H9 (cell line): ENCODE measurements at regions not wholly inside any gene's neighbourhood (a gene's known extent, or its start where the extent isn't known, plus 50 kb on each side); places are given as distances from the start of the nearest gene placed in this dataset.
"Not testable (repeated sequence)": the region's sequence is repeated elsewhere in the genome, so short reads cannot be mapped to it uniquely, and the experiment has no call there.

Source experiments
- DNase-seq: peaks from one replicate; pipeline ENCODE4 v3.0.0-alpha.2; 2017
- H2AFZ ChIP-seq: one replicate; pipeline ENCODE4 v1.6.1; 2013; ENCODE audit warnings: mild to moderate bottlenecking, low read length, control low read depth, moderate library complexity
- H2AK5ac ChIP-seq: 2 replicates; pipeline ENCODE4 v1.6.1; 2013; ENCODE audit warnings: low read length, control low read depth, mixed read lengths; ENCODE audit not compliant: insufficient read length
- H2BK120ac ChIP-seq: one replicate; pipeline ENCODE4 v1.6.1; 2013; ENCODE audit warnings: low read depth, mild to moderate bottlenecking, low read length, control low read depth, inconsistent platforms; ENCODE audit not compliant: poor library complexity, severe bottlenecking
- H2BK12ac ChIP-seq: 2 replicates; pipeline ENCODE4 v1.6.1; 2013; ENCODE audit warnings: low read length, control low read depth, mixed read lengths, low read depth; ENCODE audit not compliant: insufficient read length
- H2BK15ac ChIP-seq: 2 replicates; pipeline ENCODE4 v1.6.1; 2013; ENCODE audit warnings: low read depth, low read length, control low read depth
- H2BK20ac ChIP-seq: one replicate; pipeline ENCODE4 v1.6.1; 2013; ENCODE audit warnings: low read depth, mild to moderate bottlenecking, low read length, control low read depth, inconsistent platforms; ENCODE audit not compliant: poor library complexity, severe bottlenecking
- H2BK5ac ChIP-seq: 2 replicates; pipeline ENCODE4 v1.6.1; 2013; ENCODE audit warnings: low read length, control low read depth, mixed read lengths; ENCODE audit not compliant: insufficient read length
- H3K14ac ChIP-seq: 2 replicates; pipeline ENCODE4 v1.6.1; 2013; ENCODE audit warnings: low read length, control low read depth; ENCODE audit not compliant: insufficient read depth
- H3K18ac ChIP-seq: 2 replicates; pipeline ENCODE4 v1.6.1; 2013; ENCODE audit warnings: low read depth, mild to moderate bottlenecking, mixed read lengths, low read length, control low read depth; ENCODE audit not compliant: insufficient read length
- H3K23ac ChIP-seq: 2 replicates; pipeline ENCODE4 v1.6.1; 2013; ENCODE audit warnings: low read length, control low read depth, mixed read lengths, low read depth; ENCODE audit not compliant: insufficient read length
- H3K23me2 ChIP-seq: 2 replicates; pipeline ENCODE4 v1.6.1; 2013; ENCODE audit warnings: low read depth, mild to moderate bottlenecking, mixed read lengths, low read length, control low read depth; ENCODE audit not compliant: insufficient read length, poor library complexity, severe bottlenecking
- H3K27ac ChIP-seq: 2 replicates; pipeline ENCODE4 v1.5.1; 2013; ENCODE audit warnings: low read length, control low read depth, mixed read lengths, low read depth; ENCODE audit not compliant: insufficient read length
- H3K27me3 ChIP-seq: 2 replicates; pipeline ENCODE4 v1.6.1; 2013; ENCODE audit warnings: low read length, control low read depth, inconsistent platforms; ENCODE audit not compliant: insufficient read depth
- H3K4ac ChIP-seq: 2 replicates; pipeline ENCODE4 v1.6.1; 2013; ENCODE audit warnings: low read depth, mild to moderate bottlenecking, control low read depth, inconsistent platforms, low read length, moderate library complexity
- H3K4me1 ChIP-seq: 2 replicates; pipeline ENCODE4 v1.6.1; 2013; ENCODE audit warnings: low read length, control low read depth, inconsistent platforms; ENCODE audit not compliant: insufficient read depth
- H3K4me2 ChIP-seq: 2 replicates; pipeline ENCODE4 v1.6.1; 2013; ENCODE audit warnings: low read length, control low read depth, mixed read lengths; ENCODE audit not compliant: insufficient read length, insufficient read depth
- H3K56ac ChIP-seq: 2 replicates; pipeline ENCODE4 v1.6.1; 2013; ENCODE audit warnings: low read depth, mild to moderate bottlenecking, mixed read lengths, low read length, control low read depth; ENCODE audit not compliant: insufficient read length
- H3K79me1 ChIP-seq: 2 replicates; pipeline ENCODE4 v1.6.1; 2013; ENCODE audit warnings: low read depth, mild to moderate bottlenecking, moderate library complexity, low read length, control low read depth, inconsistent platforms; ENCODE audit not compliant: insufficient read depth, poor library complexity, severe bottlenecking
- H3K79me2 ChIP-seq: 2 replicates; pipeline ENCODE4 v1.6.1; 2013; ENCODE audit warnings: low read length, control low read depth, inconsistent platforms; ENCODE audit not compliant: insufficient read depth
- H3K9ac ChIP-seq: 2 replicates; pipeline ENCODE4 v1.6.1; 2013; ENCODE audit warnings: low read length, control low read depth, mixed read lengths; ENCODE audit not compliant: insufficient read length; ENCODE audit errors: extremely low read depth
- H3K9me3 ChIP-seq: one replicate; pipeline ENCODE4 v1.6.1; 2013; ENCODE audit warnings: low read depth, low read length, inconsistent platforms; ENCODE audit not compliant: control insufficient read depth
- H3T11ph ChIP-seq: one replicate; pipeline ENCODE4 v1.6.1; 2013; ENCODE audit warnings: mild to moderate bottlenecking, low read length, control low read depth, inconsistent platforms
- H4K20me1 ChIP-seq: one replicate; pipeline ENCODE4 v1.6.1; 2013; ENCODE audit not compliant: control insufficient read depth, insufficient read length, insufficient read depth
- H4K5ac ChIP-seq: 2 replicates; pipeline ENCODE4 v1.6.1; 2013; ENCODE audit warnings: low read depth, mild to moderate bottlenecking, mixed read lengths, low read length, control low read depth; ENCODE audit not compliant: insufficient read length
- H4K8ac ChIP-seq: replicated peaks from 2 replicates; pipeline ENCODE4 v1.6.1; 2013; ENCODE audit warnings: low read length, control low read depth, mixed read lengths, low read depth; ENCODE audit not compliant: insufficient read length
- H4K91ac ChIP-seq: 2 replicates; pipeline ENCODE4 v1.6.1; 2013; ENCODE audit warnings: low read depth, mild to moderate bottlenecking, moderate library complexity, mixed read lengths, low read length, control low read depth; ENCODE audit not compliant: insufficient read length
- H3K27ac Mint-ChIP-seq, 3 experiments: 2 replicates in 2 of 3; 3 replicates in 1 of 3; pipeline ENCODE4 v1.8.0; 2020 to 2021; ENCODE audit warnings: mixed read lengths in 3 of 3, mild to moderate bottlenecking in 1 of 3, moderate library complexity in 1 of 3
- H3K27me3 Mint-ChIP-seq: 2 replicates; pipeline ENCODE4 v1.8.0; 2021; ENCODE audit warnings: low read depth, mild to moderate bottlenecking, moderate library complexity, mixed read lengths
- H3K36me3 Mint-ChIP-seq, 3 experiments: 2 replicates in 2 of 3; 3 replicates in 1 of 3; pipeline ENCODE4 v1.8.0; 2020 to 2021; ENCODE audit warnings: low read depth in 3 of 3, mixed read lengths in 3 of 3; ENCODE audit not compliant: insufficient read depth in 1 of 3
- H3K4me1 Mint-ChIP-seq, 2 experiments: 2 replicates each; pipeline ENCODE4 v1.8.0; 2020; ENCODE audit warnings: mixed read lengths in 2 of 2
- H3K4me3 Mint-ChIP-seq, 2 experiments: 2 replicates in 1 of 2; 3 replicates in 1 of 2; pipeline ENCODE4 v1.8.0; 2020 to 2021; ENCODE audit warnings: mild to moderate bottlenecking in 2 of 2, mixed read lengths in 2 of 2, moderate library complexity in 1 of 2
- H3K9me3 Mint-ChIP-seq, 2 experiments: 2 replicates in 1 of 2; 3 replicates in 1 of 2; pipeline ENCODE4 v1.8.0; 2020; ENCODE audit warnings: mild to moderate bottlenecking in 2 of 2, mixed read lengths in 2 of 2, moderate library complexity in 1 of 2
- WGBS: extraction: QIAGEN DNeasy Blood & Tissue Kit; methylation state at CpG from one replicate; pipeline ENCODE4 v1.1.7; 2013; ENCODE audit warnings: missing lambda C conversion rate, low lambda C conversion rate, mixed read lengths; ENCODE audit not compliant: insufficient read length; ENCODE audit errors: extremely low coverage; 5-methylcytosine and 5-hydroxymethylcytosine counted together

DNA sequence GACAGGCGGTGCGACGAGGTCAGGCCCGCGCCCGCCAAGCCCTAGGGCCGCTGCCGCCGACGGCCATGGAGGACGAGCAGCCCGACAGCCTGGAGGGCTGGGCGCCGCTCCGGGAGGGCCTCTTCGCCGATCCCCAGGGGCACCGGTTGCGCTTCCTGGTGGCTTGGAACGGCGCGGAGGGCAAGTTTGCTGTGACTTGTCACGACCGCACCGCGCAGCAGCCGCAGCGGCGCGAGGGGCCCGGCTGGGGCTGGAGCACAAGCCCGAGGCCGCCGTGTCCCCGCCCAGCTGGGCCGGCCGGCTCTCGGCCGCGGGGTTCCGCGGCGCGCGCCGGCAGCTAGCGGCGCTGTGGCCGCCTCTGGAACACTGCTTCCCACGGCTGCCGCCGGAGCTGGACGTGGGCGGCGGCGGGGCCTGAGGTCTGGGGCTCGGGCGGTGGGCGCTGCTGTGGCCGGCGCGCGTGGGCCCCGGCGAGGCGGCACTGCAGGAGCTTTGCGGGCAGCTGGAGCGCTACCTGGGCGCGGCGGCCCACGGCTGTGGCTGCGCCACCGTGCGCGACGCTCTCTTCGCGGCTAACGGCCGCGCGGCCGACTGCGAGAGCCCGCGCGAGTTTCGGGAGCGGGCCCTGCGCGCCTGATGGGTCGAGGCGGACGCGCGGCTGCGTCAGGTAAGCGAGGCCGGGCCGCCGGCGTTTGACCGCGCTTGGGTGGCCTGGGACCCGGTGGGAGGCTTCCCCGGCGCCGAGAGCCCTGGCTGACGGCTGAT lies 122.0 kb upstream of the NIPA1 start:
- H2AK5ac ChIP-seq, H2AFZ ChIP-seq, H3T11ph ChIP-seq, H3K79me2 ChIP-seq, H2BK12ac ChIP-seq, H2BK5ac ChIP-seq, H2BK20ac ChIP-seq, H3K18ac ChIP-seq, H3K79me1 ChIP-seq, H3K36me3 Mint-ChIP-seq, H3K27ac Mint-ChIP-seq, H3K23me2 ChIP-seq, H3K4me2 ChIP-seq, H3K4me1 ChIP-seq, H4K8ac ChIP-seq, H3K4me3 Mint-ChIP-seq, H3K9me3 Mint-ChIP-seq, H3K23ac ChIP-seq, H3K9ac ChIP-seq, H4K20me1 ChIP-seq, H3K4ac ChIP-seq, H2BK120ac ChIP-seq, H3K9me3 ChIP-seq, H3K56ac ChIP-seq, H2BK15ac ChIP-seq, H3K4me1 Mint-ChIP-seq, H3K27ac ChIP-seq, H3K14ac ChIP-seq, H3K27me3 ChIP-seq, H4K91ac ChIP-seq, H4K5ac ChIP-seq: not testable (repeated sequence)
- DNase-seq, result peak; percentile 26
- H3K27me3 Mint-ChIP-seq, result peaks cover 38% of the 10 kb centered on the region
- no CpG with 5 or more reads among the region's 110 CpGs for WGBS

DNA sequence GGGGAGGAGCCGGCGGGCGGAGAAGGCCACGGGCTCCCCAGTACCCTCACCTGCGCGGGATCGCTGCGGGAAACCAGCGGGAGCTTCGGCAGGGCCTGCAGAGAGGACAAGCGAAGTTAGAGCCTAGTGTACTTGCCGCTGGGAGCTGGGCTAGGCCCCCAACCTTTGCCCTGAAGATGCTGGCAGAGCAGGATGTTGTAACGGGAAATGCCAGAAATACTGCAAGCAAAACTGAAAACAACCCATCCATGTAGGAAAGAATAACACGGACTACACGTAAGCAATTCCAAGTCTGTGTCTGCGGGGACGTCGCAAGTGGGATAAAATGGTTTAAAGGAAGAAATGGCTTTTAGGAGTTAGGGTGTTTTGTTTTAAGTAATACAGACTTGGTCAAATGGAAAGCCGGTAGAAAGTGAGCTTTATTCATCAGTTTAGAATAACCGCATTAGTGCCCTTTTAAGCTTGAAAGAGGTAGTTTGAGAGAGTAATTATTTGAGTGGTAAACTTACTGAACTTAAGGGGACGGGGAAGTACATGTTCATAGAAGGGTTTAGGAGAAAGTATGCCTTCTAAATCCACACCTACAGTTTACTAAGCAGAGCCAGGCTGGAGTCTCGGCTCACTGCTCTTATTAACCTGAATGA lies 121.3 kb upstream of the NIPA1 start:
- H3K4me1 ChIP-seq, H4K5ac ChIP-seq, H3K27ac ChIP-seq, H3K9me3 Mint-ChIP-seq, H3K56ac ChIP-seq, H2BK5ac ChIP-seq, H2BK20ac ChIP-seq, H3K27ac Mint-ChIP-seq, H3K79me2 ChIP-seq, H3K9ac ChIP-seq, H3K4me2 ChIP-seq, H3K23me2 ChIP-seq, H4K91ac ChIP-seq, H3K27me3 ChIP-seq, H2AK5ac ChIP-seq, H2BK15ac ChIP-seq, H3K14ac ChIP-seq, H3T11ph ChIP-seq, H3K9me3 ChIP-seq, H3K23ac ChIP-seq, H3K18ac ChIP-seq, H3K4me1 Mint-ChIP-seq, H4K20me1 ChIP-seq, H2BK120ac ChIP-seq, H3K4ac ChIP-seq, H2BK12ac ChIP-seq, H3K79me1 ChIP-seq, H3K36me3 Mint-ChIP-seq, H2AFZ ChIP-seq, H4K8ac ChIP-seq: not testable (repeated sequence)
- DNase-seq, result peak; percentile 25
- peaks cover 38% of the 10 kb centered on the region for H3K27me3 Mint-ChIP-seq
- peak overlapping the region; percentile 46 to 76 for H3K4me3 Mint-ChIP-seq
- no CpG with 5 or more reads among the region's 22 CpGs for WGBS
